DMS 273 (cell line): ENCODE measurements at regions not wholly inside any gene's neighbourhood (a gene's known extent, or its start where the extent isn't known, plus 50 kb on each side); places are given as distances from the start of the nearest gene placed in this dataset.

Source experiments
- DNase-seq: peaks from one replicate; lab custom pipeline; 2025; ENCODE audit not compliant: unreplicated experiment; lab: John Stamatoyannopoulos, UW

DNA sequence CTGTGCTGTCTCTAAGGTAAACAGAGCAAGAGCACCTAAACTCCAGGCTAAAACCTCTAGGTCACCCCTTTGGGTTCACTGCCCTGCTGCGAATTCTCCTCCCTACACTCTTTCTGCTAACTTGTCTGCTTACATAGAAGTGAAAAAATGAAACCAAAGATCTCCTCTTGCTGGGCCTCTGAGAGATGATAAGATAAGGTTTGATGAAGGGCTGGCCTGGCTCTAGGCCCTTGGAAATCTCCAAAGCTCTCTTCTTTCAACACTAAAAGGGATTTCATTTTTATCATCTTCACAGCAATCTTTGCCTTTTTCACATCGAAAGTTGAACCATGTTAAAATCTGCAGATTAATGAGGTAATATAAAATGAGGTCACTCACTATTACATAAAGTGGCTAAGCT lies 450.8 kb upstream of the TLE4 start:
- DNase-seq, result no peak

- no peak for DNase-seq
Observed at GRCh38 chr9:79123415-79123814, 448.4 kb upstream of the TLE4 start.

DNA sequence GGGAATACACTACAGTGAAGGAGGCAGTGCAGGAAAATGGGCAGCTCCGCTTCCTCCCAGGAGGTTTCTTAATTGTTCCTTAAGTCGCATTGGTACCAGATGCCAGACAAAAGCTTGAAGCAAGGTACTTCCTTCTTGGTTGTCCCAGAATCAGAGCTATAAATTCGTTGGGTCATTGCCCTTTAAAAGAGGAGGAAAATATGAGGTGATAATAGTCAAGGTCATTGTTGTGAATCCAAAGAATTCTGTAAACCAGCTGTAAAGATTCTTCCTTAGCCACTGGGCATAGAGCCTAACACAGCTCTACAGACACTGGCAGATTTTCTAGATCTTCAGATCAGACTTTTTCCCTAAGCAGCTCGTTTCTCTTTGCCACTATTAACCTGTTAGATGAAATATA lies 444.1 kb upstream of the TLE4 start:
- DNase-seq, result no peak

DNA sequence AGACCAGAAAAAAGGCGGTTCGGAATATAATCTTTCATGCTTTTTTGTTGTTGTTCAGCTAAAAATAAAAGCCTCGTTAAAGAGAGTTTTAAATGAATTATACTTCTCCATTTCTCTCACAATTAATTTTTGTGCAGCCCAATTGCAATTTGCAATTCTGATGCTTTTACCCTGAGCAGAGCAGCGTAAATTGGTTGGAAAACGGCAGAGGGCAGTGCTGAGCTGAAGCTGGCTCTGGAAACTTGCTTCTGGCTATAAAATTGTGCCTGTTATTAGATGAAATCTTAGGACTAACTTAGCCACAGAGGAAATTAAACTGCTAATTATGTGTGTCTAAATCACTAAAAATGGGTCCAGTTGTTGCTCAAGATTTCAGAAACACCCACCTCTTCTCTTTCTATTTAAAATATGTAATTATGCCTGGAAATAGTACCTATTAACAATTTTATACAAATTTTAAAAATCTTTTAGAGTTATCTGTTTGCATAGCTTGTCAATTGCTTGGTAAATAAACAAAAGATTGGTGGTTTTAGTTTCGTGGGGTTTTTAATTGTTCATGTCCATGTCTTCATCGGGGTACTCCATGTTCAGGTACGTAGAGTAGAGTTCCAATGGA lies 441.8 kb upstream of the TLE4 start:
- peak; percentile 76 for DNase-seq

GRCh38 chr9:79131246-79131774 lies 440.5 kb upstream of the TLE4 start:
- DNase-seq, result no peak

DNA sequence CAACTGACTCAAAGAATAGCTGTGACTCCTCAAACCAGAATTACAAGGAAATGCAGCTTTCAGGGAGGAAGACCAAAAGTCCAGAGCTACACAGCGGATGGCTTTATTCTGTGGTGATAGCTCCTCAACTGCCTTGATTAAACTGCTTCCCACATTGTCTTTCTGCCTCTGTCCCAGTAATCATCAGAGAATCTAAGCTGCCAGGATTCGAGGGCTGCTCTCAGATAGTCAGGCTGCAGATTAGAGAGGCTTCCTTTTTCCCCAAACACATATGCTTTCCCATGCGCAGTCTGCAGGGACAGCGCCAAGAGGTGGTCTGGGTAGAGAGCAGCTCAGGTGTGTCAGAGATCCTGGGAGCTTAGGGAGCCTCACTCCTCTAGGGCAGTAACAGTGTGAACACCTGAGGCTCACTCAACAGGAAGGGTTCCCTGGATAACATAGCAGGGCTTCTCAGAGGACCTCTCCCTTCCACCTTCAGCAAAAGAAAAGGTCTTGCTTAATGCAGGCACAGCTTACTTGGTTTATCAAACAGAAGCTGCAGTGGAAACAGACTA lies 439.9 kb upstream of the TLE4 start:
- DNase-seq, result no peak

DNA sequence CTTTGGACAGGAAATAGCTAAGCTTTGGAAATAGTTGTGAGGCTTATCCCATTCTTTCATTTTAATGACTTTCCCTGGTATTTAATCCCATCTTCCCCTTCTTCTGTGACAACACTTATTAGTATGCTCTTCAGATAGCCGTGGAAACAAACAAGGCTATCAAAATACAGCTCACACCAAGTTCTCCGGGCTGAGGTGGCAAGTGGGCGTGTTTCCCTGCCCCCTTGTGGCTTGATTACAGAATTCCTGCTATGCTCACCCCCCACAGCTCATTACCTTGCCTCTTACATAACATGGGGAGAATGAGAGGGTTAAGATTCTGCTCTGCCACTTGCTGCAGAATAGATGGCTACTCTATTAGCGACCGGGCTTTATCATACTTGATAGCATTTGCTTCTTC lies 437.1 kb upstream of the TLE4 start:
- DNase-seq, result peak; percentile 42

GRCh38 chr9:79135681-79136415 lies 435.9 kb upstream of the TLE4 start:
- DNase-seq, result no peak

GRCh38 chr9:79140751-79141150 lies 431.0 kb upstream of the TLE4 start:
- DNase-seq, result no peak

GRCh38 chr9:79143211-79143610 lies 428.6 kb upstream of the TLE4 start:
- DNase-seq, result no peak

GRCh38 chr9:79145442-79145841 lies 426.3 kb upstream of the TLE4 start:
- DNase-seq, result no peak

DNA sequence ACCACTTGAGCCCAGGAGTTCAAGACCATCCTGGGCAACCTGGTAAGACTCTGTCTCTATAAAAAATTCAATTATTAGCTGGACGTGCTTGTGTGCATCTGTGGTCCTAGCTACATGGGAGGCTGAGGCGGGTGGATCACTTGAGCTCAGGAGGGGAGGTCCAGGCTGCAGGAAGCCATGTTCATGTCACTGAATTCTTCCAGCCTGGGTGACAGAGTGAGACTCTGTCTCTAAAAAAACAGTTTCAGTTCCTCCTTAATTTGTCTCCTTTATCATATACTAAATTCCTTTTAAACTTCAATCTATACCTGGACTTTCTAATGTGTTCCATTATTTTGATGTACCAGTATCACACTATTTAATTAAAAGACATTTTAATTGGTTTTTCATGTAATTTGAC lies 422.2 kb upstream of the TLE4 start:
- DNase-seq, result no peak

GRCh38 chr9:79151791-79152190 lies 420.0 kb upstream of the TLE4 start:
- no peak for DNase-seq

GRCh38 chr9:79152306-79152705 lies 419.5 kb upstream of the TLE4 start:
- no peak for DNase-seq

- DNase-seq, result no peak
Observed at GRCh38 chr9:79154806-79155205, 417.0 kb upstream of the TLE4 start.

- DNase-seq, result peak; percentile 5
Observed at GRCh38 chr9:79155308-79155707, 416.5 kb upstream of the TLE4 start.

DNA sequence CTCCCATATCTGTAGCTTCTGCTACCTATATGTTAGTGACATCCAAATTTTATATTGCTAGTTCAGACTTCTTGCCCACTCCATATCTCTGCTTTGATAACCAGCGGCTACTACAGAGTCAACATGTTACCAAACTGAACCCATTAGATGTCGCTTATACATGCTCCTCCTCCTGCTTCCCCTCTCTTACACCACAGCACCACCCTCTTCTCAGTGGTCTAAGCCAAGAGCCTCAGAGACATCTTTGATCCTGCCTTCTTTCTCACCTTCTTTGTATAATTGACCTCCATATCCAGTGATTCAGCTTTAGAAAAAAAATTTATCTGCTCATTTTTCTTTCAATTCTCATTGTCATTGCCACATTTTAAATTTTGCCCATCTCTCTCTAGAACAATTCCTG lies 408.2 kb upstream of the TLE4 start:
- no peak for DNase-seq

GRCh38 chr9:79164406-79164805 lies 407.4 kb upstream of the TLE4 start:
- no peak for DNase-seq

DNA sequence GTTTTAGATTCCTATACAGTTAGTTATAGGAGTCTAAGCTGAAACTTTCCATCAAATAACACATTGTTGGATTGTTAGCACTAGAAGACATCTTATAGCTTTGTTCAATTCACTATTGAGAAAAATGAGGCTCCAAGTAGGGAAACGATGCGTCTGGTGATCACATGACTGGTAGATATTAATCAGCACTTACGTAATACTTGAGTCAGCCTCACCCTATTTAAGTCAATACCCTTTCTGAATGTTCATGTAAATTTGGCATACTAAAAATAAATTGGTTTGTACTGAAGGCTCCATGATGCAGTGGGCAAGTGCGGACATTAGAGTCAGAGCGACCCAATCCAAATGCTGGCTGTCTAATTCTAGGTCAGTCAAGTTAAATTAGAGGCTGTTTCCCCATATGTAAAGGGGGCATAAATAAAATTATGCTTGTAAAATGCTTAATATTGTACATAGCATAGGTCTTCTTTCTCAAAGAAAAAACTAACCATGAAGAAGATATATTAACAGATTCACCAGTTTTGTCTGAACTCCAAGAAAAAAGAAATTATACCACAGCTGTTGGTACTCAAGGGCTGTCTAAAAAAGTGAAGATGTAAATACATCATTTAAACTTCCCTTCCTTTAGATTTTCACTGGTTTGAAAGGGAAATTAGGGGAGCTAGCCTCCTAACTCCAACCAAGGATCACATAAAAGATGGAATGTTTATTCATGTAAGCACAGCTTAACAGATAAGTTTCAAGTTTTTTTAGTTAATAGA lies 406.6 kb upstream of the TLE4 start:
- DNase-seq, result no peak

- DNase-seq, result no peak
Observed at GRCh38 chr9:79166005-79166404, 405.8 kb upstream of the TLE4 start.

DNA sequence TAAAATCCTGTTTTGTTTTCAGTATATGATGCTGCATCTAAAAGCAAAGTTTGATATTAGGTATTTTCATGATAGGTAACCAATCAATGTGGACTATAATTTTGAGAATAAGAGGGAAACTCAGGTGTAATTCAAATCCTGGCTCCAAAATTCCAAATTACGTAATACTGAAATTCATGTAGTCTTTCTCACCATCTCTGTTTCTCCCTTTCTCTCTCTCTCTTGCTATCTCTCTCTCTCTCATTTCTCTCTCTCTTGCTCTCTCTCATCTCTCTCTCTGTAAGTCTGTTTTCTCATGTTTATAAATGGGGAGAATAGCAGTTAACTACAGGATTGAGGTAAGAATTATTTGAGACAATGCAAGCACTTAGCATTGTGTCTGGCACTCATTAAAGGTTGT lies 401.1 kb upstream of the TLE4 start:
- no peak for DNase-seq

- DNase-seq, result no peak
Observed at GRCh38 chr9:79173932-79174331, 397.8 kb upstream of the TLE4 start.
